Right atrium auricular region (tissue), 2 donors: ENCODE measurements at regions not wholly inside any gene's neighbourhood (a gene's known extent, or its start where the extent isn't known, plus 50 kb on each side); places are given as distances from the start of the nearest gene placed in this dataset.

Experiments
- DNase-seq: peaks from one replicate; pipeline ENCODE4 v3.0.0-alpha.2; 2019; ENCODE audit warnings: low spot score
- H3K27ac ChIP-seq, 2 donors: fragments of 200-600 bp; sonication (generic); 1 replicate in 1 of 2; 2 replicates in 1 of 2; pipeline ENCODE4 v1.5.1; 2016 to 2019
- H3K27me3 ChIP-seq, 2 donors: fragments of 200-600 bp; sonication (generic); one replicate each; pipeline versions ENCODE4 v1.5.1 to v1.6.0; 2017 to 2019
- H3K36me3 ChIP-seq: fragments of 200-600 bp; sonication (generic); one replicate; pipeline ENCODE4 v1.5.1; 2016
- H3K4me1 ChIP-seq, 2 donors: fragments of 200-600 bp; sonication (generic); one replicate each; pipeline versions ENCODE4 v1.5.1 to v1.6.0; 2017 to 2019
- H3K4me3 ChIP-seq, 2 donors: fragments of 200-600 bp; sonication (generic); 1 replicate in 1 of 2; 2 replicates in 1 of 2; pipeline ENCODE4 v1.5.1; 2017 to 2019; ENCODE audit warnings: mild to moderate bottlenecking in 1 of 2, moderate library complexity in 1 of 2
- H3K9me3 ChIP-seq, 2 donors: fragments of 200-600 bp; sonication (generic); one replicate each; pipeline ENCODE4 v1.5.1; 2019
- TF ChIP-seq, protein P1 (sequence below), 2 donors: fragments of 200-600 bp; sonication (generic); IDR thresholded peaks; one replicate each; pipeline ENCODE4 v1.5.1; 2019; ENCODE audit warnings: antibody characterized with exemption in 2 of 2

- Histone ChIP-seq H3K4me1 (peaks cover 0 to 20% of the 10 kb centered on the region in 2 donors), H3K27ac (no peak overlapping the region), H3K4me3 (no peak overlapping the region), H3K36me3 (no peaks in the 10 kb centered on the region), H3K27me3 (no peaks in the 10 kb centered on the region), H3K9me3 (no peaks in the 10 kb centered on the region)
- TF ChIP-seq, protein P1, sequence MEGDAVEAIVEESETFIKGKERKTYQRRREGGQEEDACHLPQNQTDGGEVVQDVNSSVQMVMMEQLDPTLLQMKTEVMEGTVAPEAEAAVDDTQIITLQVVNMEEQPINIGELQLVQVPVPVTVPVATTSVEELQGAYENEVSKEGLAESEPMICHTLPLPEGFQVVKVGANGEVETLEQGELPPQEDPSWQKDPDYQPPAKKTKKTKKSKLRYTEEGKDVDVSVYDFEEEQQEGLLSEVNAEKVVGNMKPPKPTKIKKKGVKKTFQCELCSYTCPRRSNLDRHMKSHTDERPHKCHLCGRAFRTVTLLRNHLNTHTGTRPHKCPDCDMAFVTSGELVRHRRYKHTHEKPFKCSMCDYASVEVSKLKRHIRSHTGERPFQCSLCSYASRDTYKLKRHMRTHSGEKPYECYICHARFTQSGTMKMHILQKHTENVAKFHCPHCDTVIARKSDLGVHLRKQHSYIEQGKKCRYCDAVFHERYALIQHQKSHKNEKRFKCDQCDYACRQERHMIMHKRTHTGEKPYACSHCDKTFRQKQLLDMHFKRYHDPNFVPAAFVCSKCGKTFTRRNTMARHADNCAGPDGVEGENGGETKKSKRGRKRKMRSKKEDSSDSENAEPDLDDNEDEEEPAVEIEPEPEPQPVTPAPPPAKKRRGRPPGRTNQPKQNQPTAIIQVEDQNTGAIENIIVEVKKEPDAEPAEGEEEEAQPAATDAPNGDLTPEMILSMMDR (IDR thresholded peaks at IDR 0.05) = no peak
- DNase-seq = peak; percentile 50
Measured at GRCh38 chr16:66263973-66264310, 102.5 kb upstream of the CDH5 start.

DNA sequence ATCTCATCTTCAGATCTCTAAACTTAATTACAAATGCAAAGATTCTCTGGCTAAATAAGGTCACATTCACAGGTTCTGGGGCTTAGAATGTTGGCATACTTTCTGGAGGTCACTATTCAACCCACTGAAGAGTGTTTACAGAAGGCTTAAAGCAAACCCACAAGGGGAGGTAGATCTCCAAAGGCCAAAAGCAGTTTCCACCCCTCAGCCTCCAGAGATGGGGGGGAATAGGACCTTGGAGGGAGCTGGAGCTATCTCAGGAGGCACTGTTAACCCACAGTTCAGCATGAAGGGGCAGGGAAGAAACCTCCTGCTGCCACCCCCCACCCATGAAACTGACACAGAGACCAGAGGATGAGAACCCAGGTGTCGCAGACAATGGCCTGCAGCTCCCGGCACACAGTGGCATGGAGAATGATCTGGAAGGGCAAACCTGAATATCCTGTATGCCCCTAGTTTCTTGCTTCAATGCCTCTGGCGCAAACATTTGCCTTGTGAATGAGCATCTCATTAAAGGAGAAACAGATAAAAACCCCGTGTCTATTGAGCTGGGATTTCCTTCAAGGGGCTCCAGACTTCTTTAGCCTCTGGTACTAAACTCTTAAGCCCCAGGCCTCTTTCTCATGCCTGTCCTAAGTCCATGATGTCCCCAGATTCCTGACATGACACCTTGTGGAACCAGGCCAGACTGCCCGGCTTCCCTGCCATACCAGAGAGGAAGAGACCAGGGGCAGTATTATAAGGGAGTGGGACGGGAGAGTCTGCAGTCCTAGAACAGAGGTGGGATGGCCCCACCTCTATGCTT, 103.1 kb upstream of the CDH5 start:
- peaks cover 0 to 20% of the 10 kb centered on the region in 2 donors for H3K4me1 ChIP-seq
- TF ChIP-seq, protein P1 (IDR thresholded peaks at IDR 0.05) = no peak
- DNase-seq = peak; percentile 32
- H3K27ac ChIP-seq = no peak overlapping the region
- no peaks in the 10 kb centered on the region for H3K36me3 ChIP-seq
- H3K4me3 ChIP-seq = no peak overlapping the region
- no peaks in the 10 kb centered on the region for H3K27me3 ChIP-seq
- no peaks in the 10 kb centered on the region for H3K9me3 ChIP-seq

GRCh38 chr16:66262253-66263167, 104.0 kb upstream of the CDH5 start:
- peaks cover 0 to 20% of the 10 kb centered on the region in 2 donors for H3K4me1 ChIP-seq
- no peaks in the 10 kb centered on the region for H3K36me3 ChIP-seq
- TF ChIP-seq, protein P1 (IDR thresholded peaks at IDR 0.05) = no peak
- H3K27ac ChIP-seq = no peak overlapping the region
- peak; percentile 62 for DNase-seq
- no peaks in the 10 kb centered on the region for H3K9me3 ChIP-seq
- no peak overlapping the region for H3K4me3 ChIP-seq
- no peaks in the 10 kb centered on the region for H3K27me3 ChIP-seq

- Histone ChIP-seq H3K27ac (no peak overlapping the region), H3K9me3 (no peaks in the 10 kb centered on the region), H3K36me3 (no peaks in the 10 kb centered on the region), H3K4me1 (peaks cover 0 to 14% of the 10 kb centered on the region in 2 donors), H3K27me3 (no peaks in the 10 kb centered on the region), H3K4me3 (no peak overlapping the region)
- TF ChIP-seq, protein P1 (IDR thresholded peaks at IDR 0.05) = no peak
- no peak for DNase-seq
Measured at GRCh38 chr16:66261826-66262225, 104.7 kb upstream of the CDH5 start.

- Histone ChIP-seq H3K27me3 (no peaks in the 10 kb centered on the region), H3K4me3 (no peak overlapping the region), H3K4me1 (peaks cover 0 to 6% of the 10 kb centered on the region in 2 donors), H3K9me3 (no peaks in the 10 kb centered on the region), H3K27ac (no peak overlapping the region), H3K36me3 (no peaks in the 10 kb centered on the region)
- TF ChIP-seq, protein P1 (IDR thresholded peaks at IDR 0.05) = no peak
- no peak for DNase-seq
Measured at GRCh38 chr16:66260522-66261254, 105.8 kb upstream of the CDH5 start.
